ENCODE measurements at regions not wholly inside any gene's neighbourhood (a gene's known extent, or its start where the extent isn't known, plus 50 kb on each side); places are given as distances from the start of the nearest gene placed in this dataset.

DNA sequence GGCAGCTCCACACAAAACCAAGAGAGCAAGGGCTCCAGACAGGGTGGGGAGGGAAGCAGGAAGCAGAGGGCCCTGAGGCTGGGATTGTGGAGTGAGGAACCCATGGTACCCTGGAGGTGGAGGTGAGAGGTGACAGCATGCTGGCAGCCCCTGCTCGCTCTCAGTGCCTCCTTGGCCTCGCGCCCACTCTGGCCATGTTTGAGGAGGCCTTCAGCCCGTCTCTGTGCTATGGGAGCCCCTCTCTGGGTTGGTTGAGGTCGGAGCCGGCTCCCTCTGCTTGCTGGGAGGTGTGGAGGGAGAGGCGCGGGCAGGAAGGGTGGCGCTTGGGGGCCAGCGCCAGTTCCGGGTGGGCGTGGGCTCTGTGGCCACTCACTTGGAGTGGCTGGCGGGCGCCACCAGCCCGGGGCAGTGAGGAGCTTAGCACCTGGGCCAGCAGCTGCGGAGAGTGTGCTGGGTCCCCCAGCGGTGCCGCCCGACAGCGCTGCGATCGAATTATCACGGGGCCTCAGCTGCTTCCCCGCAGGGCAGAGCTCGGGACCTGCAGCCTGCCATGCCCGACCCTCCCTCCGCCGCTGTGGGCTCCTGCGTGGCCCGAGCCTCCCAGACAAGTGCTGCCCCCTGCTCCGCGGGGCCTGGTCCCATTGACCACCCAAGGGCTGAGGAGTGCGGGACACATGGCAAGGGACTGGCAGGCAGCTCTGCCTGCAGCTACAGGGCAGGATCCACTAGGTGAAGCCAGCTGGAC, 196.0 kb downstream of the DACT1 start:
- H3K4me3 ChIP-seq (ENCODE audit: low read depth, low read length) = no peak overlapping the region
- TF ChIP-seq, protein P1, sequence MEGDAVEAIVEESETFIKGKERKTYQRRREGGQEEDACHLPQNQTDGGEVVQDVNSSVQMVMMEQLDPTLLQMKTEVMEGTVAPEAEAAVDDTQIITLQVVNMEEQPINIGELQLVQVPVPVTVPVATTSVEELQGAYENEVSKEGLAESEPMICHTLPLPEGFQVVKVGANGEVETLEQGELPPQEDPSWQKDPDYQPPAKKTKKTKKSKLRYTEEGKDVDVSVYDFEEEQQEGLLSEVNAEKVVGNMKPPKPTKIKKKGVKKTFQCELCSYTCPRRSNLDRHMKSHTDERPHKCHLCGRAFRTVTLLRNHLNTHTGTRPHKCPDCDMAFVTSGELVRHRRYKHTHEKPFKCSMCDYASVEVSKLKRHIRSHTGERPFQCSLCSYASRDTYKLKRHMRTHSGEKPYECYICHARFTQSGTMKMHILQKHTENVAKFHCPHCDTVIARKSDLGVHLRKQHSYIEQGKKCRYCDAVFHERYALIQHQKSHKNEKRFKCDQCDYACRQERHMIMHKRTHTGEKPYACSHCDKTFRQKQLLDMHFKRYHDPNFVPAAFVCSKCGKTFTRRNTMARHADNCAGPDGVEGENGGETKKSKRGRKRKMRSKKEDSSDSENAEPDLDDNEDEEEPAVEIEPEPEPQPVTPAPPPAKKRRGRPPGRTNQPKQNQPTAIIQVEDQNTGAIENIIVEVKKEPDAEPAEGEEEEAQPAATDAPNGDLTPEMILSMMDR (IDR thresholded peaks at IDR 0.05; ENCODE audit: borderline replicate concordance, insufficient read depth, low read depth, low read length) = no peak

DNA sequence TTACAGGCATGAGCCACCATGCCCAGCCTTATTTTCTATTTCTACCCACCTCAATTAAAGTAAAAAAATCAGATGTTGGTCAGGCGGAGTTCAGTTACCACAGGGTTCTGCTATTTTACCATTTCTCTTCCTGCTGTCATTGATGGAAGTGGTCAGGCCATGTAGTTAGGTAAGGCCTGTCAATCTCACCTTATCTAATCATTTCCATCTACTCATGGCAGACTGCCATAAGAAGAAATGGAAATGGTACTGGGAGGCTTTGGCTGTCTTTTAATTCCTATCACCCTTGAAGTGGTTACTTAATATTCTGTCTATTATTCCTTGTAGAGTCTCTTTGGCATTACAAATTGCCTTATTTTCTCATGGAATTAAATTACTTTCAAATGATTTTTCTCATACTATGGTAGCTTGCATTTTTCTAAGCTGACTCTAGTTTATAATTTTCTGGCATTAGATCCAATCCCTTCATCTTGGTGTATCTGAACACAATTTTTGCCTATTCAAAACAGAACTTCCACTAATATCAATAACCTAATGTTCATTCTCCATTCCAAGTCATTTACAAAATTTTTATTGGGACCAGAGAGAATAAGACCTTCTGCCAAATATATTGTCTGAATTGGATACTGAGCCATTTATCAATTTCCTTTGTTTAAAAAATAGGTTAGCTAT, 198.7 kb downstream of the DACT1 start:
- H3K4me3 ChIP-seq (ENCODE audit: low read depth, low read length) = no peak overlapping the region
- TF ChIP-seq, protein P1 (IDR thresholded peaks at IDR 0.05; ENCODE audit: borderline replicate concordance, insufficient read depth, low read depth, low read length) = no peak

DNA sequence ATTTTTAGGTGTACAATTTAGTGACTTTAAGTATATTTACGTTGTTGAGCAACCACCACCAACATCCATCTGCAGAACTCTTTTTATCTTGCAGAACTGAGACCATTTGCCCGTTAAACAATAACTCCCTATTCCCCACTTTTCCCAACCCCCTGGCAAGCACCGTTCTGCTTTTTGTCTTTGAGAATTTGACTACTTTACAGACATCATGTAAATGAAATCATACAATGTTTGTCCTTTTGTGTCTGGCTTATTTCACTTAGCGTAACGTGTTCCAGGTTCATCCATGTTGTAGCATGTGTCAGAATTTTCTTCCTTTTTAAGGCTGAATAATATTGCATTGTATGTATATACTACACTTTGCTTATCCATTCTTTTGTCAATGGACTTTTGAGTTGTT, 201.5 kb downstream of the DACT1 start:
- no peak overlapping the region for H3K4me3 ChIP-seq (ENCODE audit: low read depth, low read length)
- TF ChIP-seq, protein P1 (IDR thresholded peaks at IDR 0.05; ENCODE audit: borderline replicate concordance, insufficient read depth, low read depth, low read length) = no peak

DNA sequence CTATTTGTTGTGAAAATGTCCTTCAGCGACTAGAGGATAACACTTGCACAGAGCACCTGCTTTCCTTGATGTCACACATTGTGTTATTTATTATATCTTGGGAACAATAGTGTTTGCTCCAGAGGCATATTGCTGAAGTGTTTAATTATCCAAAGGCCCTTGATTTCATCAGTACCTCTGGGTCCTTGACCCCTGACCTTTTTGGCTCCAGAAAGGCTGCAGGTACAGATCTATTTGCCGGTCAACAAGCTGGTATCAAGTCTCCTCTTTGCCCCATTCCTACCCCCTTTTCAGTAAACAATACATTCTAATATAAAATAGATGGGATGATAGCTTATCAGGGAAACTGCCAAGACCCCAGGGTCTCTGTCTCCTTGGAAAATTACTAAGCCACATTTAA, 206.8 kb downstream of the DACT1 start:
- no peak overlapping the region for H3K4me3 ChIP-seq (ENCODE audit: low read depth, low read length)
- TF ChIP-seq, protein P1 (IDR thresholded peaks at IDR 0.05; ENCODE audit: borderline replicate concordance, insufficient read depth, low read depth, low read length) = no peak

DNA sequence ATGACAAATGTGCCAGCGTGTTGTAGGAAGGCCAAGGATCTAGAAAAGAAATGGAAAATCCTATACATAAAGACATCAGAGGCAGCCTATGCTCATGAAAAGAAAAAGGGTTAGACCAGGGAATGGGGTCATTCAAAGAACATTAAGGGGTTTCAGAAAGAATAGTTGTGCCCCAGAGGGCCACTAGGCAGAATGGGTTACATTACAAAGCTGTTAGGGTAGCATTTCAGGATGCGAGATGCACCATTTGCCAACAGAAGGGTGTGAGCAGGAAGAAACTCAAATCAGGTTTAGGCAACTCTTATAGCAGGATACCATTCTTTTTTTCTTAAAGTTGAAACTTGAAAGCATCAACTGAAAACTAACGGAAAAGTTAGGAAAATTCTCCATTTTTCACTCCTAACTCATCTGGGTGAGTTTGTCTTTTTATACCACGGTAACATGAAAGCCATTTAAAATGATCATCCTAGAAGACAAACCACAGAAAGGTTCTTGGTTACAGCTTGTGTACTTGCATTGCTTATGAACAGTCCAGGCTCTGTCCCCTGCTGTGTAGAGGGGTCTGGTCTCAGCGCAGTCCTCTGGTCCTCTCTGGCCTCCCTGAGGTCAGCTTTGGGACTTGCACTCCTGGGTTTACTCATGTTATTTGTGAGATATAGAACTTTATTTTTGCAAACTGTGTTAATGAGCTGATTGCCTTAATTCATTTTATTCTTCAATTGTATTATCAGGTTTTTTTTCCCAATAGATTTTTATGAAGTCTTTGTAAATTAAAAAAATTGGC, 209.1 kb downstream of the DACT1 start:
- TF ChIP-seq, protein P1 (IDR thresholded peaks at IDR 0.05; ENCODE audit: borderline replicate concordance, insufficient read depth, low read depth, low read length) = no peak
- H3K4me3 ChIP-seq (ENCODE audit: low read depth, low read length) = no peak overlapping the region

DNA sequence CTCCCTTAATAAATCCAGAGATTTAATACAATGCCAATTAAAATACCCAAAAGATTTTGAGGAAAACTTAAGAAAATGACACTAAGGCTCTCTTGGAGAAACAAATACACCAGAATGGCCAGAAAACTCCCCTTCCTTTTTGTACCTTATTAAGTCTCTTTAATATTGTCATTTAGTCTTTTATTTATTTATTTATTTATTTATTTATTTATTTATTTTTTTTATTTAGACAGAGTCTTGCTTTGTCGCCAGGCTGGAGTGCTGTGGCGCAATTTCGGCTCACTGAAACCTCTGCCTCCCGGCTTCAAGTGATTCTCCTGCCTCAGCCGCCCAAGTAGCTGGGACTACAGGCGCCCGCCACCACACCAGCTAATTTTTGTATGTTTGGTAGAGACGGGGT, 210.6 kb downstream of the DACT1 start:
- H3K4me3 ChIP-seq (ENCODE audit: low read depth, low read length) = no peak overlapping the region
- TF ChIP-seq, protein P1 (IDR thresholded peaks at IDR 0.05; ENCODE audit: borderline replicate concordance, insufficient read depth, low read depth, low read length) = no peak

All from GM12875 (cell line).